Dermis blood vessel endothelial cell (primary cell): ENCODE measurements at regions not wholly inside any gene's neighbourhood (a gene's known extent, or its start where the extent isn't known, plus 50 kb on each side); places are given as distances from the start of the nearest gene placed in this dataset.

ENCODE experiments used
- DNase-seq: peaks from one replicate; pipeline ENCODE4 v3.0.0; 2010

DNA sequence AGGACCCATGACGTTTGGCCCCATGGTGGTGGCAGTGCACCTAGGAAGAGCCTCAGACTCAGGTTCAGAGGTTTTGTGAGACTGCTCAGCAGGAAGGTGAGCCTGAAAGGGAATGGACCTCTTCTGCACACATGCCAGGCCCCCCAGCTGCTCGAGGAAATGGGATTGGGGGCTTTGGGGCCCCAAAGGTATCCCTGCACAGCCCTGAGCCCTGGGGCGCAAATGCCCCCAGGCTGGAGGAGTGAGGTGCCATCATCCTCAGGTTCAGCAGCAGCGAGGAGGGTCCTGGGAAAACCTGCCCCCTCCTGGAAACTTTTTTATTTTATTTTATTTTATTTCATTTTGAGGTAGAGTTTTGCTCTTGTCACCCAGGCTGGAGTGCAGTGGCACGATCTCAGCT, 171.8 kb upstream of the MVB12B start:
- no peak for DNase-seq

DNA sequence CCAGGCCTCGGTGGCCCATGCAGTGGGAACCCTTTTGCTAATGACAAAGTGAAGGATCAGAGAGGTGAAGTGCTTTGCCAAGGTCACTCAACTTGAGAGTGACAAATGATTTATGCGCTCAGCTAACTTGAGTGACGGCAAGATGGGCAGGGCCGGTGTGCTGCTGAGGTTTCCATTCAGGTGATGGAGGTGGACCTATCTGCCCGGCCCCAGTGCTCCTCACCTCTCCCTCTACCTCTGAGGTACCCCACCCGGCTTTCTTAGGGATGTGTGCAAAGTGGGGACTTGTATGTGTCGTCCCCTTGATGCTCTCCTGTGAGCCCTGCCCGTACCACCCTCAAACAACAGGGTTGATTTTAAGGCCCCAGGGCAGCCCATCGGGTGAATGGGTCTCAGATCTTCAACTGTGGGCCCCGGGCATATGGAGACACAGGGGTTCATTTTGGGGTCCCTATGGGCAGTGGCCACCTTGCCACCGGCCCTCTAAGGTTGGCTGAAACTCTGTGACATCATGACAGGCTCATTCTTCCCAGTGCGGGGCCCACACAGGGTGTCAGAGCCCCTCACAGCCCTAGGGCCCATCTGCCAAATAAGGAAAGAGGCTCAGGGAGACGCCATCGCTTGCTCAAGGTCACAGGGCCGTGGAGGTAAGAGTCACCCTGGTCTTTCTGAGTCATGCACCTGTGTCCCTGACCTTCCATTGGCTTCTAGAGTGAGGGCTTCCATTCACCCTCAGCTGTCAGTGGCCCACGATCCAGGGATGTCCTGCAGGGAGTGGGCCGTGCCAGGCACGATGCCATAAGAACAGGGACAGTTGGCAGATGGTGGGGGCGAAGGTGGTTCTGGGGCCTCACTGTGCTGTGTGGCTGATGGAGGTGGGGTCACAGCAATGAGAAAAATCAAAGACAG, 170.6 kb upstream of the MVB12B start:
- DNase-seq = no peak

DNA sequence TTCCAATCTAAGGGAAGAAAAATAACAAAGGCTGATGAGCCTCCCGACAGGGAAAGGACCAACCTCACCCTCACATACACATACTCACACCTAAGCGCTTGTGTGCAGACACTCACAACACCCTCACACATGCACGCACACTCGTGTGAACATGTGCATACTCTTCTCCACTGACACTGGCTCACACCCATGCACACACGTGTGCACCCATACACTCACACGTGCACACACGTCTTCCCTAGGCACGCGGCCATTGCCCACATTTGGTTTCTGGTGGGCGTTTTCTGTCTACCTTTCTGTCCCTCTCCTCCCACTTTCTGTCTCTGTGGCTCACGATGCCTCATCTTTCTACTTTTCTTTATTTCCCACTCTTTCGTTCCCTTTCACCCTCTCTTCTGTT, 169.7 kb upstream of the MVB12B start:
- DNase-seq = no peak

DNA sequence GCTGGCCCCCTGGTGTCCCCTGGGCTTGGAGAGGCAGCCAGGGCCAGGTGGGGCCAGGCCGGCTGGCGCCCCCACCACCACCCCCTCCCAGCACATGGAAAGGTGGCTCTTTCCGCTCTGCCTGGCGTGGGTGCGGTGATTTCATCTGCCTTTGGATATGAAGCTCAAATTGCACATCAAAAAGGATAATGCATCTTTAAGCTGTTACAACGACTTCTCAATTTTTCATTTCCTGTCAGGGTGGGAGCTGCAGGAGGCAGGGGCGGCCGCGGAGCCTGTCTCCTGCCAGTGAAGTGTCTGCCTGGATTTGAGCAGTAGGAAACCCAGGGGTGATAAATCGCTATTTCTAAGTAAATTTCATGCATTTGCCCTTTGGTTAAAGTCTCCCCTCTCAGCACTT, 169.2 kb upstream of the MVB12B start:
- DNase-seq = no peak

DNA sequence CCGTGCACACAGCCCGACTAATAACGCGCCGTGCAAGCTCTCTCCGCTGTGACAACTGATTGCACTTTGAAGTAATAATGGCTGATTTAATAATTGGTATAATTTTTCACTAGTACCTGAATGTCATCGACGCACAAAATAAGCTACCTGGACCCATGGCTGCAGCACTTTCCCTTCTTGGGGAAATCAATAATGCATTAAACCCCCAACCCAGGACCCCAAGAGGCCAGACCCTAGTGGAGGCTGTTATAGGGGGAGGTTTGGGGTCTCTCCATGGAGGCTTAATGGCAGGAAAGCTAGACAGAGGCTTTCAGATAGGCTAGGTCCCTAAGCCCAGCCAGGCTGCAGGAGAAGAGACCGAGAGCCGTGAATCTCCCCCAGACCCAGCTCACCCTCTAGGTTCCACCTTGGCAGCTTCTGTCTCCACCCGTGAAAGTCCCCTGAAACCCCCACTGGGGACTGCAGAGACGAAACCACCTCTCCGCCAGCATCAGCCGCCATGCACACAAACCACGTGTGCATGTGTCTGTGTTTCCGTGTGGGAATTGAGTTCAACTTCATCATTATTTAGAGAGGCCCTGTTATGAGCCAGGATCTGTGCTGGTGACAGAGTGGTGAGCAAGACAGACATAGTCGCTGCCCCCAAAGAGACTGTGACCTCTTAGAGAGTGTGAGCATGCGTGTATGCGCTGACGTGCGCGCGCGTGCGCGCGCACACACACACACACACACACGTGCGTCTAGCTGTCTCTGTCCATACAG, 168.6 kb upstream of the MVB12B start:
- no peak for DNase-seq

GRCh38 chr9:126158588-126159429, 167.8 kb upstream of the MVB12B start:
- no peak for DNase-seq

DNA sequence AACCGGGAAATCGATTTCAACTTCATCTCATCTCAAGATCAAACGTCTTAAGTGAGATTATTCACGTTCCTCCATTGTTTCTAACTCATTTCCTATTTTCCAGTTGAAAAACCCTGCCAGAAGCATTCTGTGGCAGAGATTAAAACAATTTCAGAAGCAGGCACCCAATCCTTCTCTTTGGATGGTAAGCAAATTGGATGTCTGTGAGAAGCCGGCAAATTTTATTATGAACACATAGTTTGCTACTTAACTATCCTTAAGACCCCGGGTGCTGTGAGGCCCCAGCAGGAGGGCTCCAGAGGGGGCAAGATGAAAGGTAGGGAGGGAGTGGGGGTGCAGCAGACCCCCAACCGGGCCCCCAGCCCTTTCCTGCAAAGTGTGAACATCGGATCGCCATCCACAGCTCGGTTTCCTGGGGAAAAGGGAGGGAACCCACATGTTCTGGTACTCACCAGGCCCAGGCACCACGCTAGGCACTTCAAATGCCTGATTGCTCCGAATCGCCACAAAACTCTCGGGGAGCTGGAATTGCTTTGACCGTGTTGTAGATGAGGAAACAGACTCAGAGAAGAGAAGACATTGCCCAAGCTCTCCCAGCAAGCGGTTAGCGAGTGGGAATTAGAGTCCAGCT, 167.1 kb upstream of the MVB12B start:
- no peak for DNase-seq

DNA sequence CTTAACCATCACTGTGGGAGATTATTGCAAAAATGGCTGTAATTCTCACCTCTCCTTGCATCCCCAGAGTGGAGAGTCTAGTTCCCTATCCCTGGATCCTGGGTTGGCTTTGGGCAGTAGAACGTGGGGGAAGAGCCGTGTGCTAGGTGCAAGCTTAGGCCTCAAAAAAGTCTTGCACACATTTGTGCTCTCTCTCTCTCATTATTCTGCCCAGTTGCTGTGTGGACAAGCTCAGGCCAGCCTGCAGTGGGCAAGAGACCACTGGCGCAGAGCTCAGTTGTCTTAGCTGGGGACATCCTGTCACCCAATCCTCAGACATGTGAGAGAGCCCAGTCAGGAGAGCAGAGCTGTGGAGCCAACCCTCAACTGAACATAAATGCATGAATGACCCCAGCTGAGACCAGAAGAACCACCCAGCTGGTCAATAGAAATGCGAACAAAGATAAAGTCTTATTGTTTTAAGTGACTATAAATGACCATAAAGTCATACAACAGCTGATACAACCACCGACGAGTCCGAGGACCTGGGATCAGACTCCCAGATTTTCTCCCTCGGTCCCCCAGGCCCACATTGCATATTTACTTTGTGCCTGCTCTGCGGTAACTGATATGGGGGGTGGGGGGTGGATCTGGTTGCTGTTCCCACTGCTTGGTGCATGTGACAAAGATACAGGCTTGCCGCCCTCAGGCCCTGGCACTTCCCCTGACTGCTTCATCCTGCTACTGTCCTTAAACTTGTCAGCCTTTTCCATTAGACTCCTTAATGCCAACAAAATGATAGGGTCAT, 166.4 kb upstream of the MVB12B start:
- DNase-seq = no peak

- DNase-seq = no peak
Measured at GRCh38 chr9:126160854-126161329, 165.7 kb upstream of the MVB12B start.

DNA sequence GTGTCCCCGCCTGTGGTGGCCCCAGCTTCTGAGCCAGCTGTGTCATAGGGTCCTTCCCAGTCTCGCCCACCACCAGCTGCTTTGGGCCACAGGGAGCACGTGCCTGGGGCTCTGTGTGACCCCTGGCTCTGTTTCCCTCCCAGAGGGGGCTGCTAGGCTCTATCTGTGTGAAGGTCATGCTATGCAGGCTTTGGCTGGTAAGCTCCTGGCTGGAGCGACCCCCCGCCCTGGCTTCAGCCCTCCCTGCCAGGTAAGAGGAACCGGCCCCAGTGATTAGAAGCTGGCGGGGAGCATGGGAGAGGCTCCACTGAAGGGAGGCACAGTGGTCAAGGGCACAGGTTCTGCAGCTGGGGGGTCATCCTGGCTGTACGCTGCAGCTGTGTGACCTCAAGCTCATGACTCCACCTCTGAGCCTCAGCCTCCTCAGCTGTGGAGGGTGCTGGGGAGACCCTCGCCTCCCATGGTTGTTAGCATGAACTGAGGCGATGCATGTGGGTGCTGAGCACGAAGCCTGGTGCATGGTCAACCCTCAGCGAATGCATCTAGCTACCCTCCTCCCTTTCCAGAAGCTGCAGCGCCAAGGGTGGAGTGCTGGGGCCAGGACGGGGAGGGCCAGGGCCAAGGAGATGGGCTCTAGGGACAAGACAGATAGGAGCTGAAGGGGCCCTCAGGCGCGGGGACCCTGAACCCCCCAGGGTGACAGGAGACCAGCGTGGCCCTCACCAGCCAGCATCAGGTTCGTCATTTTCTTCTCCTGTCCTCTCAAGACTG, 163.8 kb upstream of the MVB12B start:
- DNase-seq = no peak

GRCh38 chr9:126164796-126165525, 161.7 kb upstream of the MVB12B start:
- no peak for DNase-seq

DNA sequence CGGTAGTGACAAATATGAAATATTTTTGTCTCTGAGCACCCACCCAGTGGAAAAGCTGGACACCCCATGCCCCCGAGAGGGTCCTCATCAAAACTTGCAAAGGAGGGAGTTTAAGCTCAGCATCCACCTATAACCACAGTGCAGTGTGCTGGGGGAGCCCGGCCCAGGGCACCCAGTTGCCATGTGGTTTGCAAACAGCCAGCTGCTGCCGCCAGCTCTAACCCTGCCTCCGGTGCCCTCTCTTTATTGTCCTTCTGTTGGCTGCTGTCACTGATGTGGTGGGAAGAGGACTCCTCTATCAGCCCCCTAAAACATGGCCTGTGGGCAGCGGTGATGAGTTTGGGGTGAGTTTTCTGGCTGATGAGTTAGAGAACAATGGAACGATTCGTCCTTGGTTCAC, 160.9 kb upstream of the MVB12B start:
- no peak for DNase-seq

GRCh38 chr9:126166291-126166690, 160.3 kb upstream of the MVB12B start:
- DNase-seq = no peak

GRCh38 chr9:126166866-126167265, 159.8 kb upstream of the MVB12B start:
- DNase-seq = no peak

- no peak for DNase-seq
Measured at GRCh38 chr9:126169736-126170135, 156.9 kb upstream of the MVB12B start.

- DNase-seq = no peak
Measured at GRCh38 chr9:126170286-126170823, 156.3 kb upstream of the MVB12B start.

GRCh38 chr9:126171641-126172040, 155.0 kb upstream of the MVB12B start:
- DNase-seq = no peak

DNA sequence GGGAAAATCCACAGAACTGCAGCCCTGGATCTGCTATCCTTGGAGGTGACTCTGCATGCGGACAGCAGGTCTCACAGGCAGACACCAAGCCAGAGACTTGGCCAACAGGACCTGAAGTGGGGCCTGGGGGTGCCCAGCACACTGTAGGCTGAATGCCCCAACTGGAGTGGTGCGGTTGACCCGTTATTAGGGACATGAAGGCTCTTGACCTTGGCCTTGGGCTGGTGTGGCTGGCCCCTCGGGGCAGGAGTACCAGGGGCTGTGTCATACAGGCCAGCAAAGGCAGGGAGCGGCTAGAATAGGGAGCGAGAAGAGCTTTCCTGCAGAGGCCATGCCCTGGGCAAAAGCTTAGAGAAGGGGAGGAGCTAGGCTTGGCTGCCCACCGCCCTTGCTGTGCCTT, 153.2 kb upstream of the MVB12B start:
- DNase-seq = no peak

DNA sequence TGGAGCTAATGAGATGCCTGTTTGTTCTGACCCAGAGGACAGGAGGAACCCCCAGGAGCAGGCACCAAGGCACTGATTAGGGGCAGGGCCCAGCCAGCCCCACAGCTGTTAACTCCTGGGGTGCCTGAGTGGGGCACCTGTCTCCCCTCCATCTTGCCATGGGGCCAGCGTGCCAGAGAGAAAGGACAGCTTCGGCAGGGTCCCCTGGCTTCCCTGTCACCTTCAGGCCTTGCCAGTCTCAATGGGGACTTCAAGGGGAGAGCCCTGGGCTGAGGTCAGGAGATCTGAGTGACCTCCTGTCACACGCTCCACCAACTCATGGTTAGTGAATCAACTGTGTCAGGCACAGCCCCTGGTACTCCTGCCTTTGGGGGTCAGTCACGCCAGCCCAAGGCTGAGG, 152.7 kb upstream of the MVB12B start:
- no peak for DNase-seq

DNA sequence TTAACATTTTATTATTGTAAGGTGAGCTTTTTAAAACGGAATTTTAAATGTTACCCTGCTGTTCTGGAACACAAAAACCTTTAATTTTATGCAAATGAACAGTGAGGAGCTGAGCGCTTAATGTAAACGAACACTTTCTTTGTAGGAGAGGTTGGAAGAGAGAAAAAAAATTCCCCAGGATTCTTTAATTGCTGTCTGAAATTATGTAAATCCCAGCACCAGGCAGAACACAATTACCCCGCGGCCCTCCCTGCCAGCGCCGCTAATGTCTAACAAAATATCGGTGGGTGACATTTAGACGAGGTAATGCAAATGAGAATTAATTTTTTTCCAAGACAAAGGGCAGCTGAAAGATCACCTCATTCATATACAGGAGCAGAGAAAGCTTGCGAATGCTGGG, 143.4 kb upstream of the MVB12B start:
- no peak for DNase-seq
